NCI-H1092 treated with DMSO at 0.1 percent for 48 hours (cell line): ENCODE measurements at regions not wholly inside any gene's neighbourhood (a gene's known extent, or its start where the extent isn't known, plus 50 kb on each side); places are given as distances from the start of the nearest gene placed in this dataset.

ENCODE experiments used
- DNase-seq: peaks from one replicate; lab custom pipeline; 2025; lab: John Stamatoyannopoulos, UW

- no peak for DNase-seq
These were observed 343.9 kb upstream of the CADM1 start for GRCh38 chr11:115848080-115848479.

GRCh38 chr11:115845872-115846271 is 341.7 kb upstream of the CADM1 start:
- no peak for DNase-seq

- no peak for DNase-seq
These were observed 339.5 kb upstream of the CADM1 start for GRCh38 chr11:115843685-115844084.

GRCh38 chr11:115843111-115843510 is 338.9 kb upstream of the CADM1 start:
- DNase-seq, result no peak

GRCh38 chr11:115820026-115820425 is 315.8 kb upstream of the CADM1 start:
- no peak for DNase-seq

- DNase-seq, result no peak
These were observed 314.8 kb upstream of the CADM1 start for GRCh38 chr11:115819014-115819413.

GRCh38 chr11:115817844-115818468 is 313.7 kb upstream of the CADM1 start:
- DNase-seq, result no peak

- no peak for DNase-seq
These were observed 304.2 kb upstream of the CADM1 start for GRCh38 chr11:115808351-115808940.

GRCh38 chr11:115806056-115806455 is 301.8 kb upstream of the CADM1 start:
- DNase-seq, result no peak

GRCh38 chr11:115803073-115803740 is 299.0 kb upstream of the CADM1 start:
- DNase-seq, result no peak

- DNase-seq, result no peak
These were observed 298.4 kb upstream of the CADM1 start for GRCh38 chr11:115802641-115803040.

- no peak for DNase-seq
These were observed 288.7 kb upstream of the CADM1 start for GRCh38 chr11:115792903-115793302.

- DNase-seq, result no peak
These were observed 283.1 kb upstream of the CADM1 start for GRCh38 chr11:115787302-115787701.

GRCh38 chr11:115784796-115785521 is 280.7 kb upstream of the CADM1 start:
- DNase-seq, result peak; percentile 93

- no peak for DNase-seq
These were observed 276.6 kb upstream of the CADM1 start for GRCh38 chr11:115780646-115781362.

- DNase-seq, result no peak
These were observed 274.9 kb upstream of the CADM1 start for GRCh38 chr11:115778928-115779650.

- no peak for DNase-seq
These were observed 272.7 kb upstream of the CADM1 start for GRCh38 chr11:115776916-115777315.

- DNase-seq, result no peak
These were observed 271.6 kb upstream of the CADM1 start for GRCh38 chr11:115775846-115776245.

GRCh38 chr11:115774756-115775155 is 270.5 kb upstream of the CADM1 start:
- no peak for DNase-seq

- no peak for DNase-seq
These were observed 265.7 kb upstream of the CADM1 start for GRCh38 chr11:115769891-115770290.

GRCh38 chr11:115767883-115768282 is 263.7 kb upstream of the CADM1 start:
- no peak for DNase-seq
